NCI-H1092 treated with DMSO at 0.1 percent for 48 hours (cell line): ENCODE measurements at regions not wholly inside any gene's neighbourhood (a gene's known extent, or its start where the extent isn't known, plus 50 kb on each side); places are given as distances from the start of the nearest gene placed in this dataset.
A peak's percentile ranks its signal among the peaks of the same experiment; 100 is the strongest.
"Not testable (repeated sequence)": the region's sequence is repeated elsewhere in the genome, so short reads cannot be mapped to it uniquely, and the experiment has no call there.

ENCODE experiments used
- DNase-seq: peaks from one replicate; lab custom pipeline; 2025; lab: John Stamatoyannopoulos, UW

DNA sequence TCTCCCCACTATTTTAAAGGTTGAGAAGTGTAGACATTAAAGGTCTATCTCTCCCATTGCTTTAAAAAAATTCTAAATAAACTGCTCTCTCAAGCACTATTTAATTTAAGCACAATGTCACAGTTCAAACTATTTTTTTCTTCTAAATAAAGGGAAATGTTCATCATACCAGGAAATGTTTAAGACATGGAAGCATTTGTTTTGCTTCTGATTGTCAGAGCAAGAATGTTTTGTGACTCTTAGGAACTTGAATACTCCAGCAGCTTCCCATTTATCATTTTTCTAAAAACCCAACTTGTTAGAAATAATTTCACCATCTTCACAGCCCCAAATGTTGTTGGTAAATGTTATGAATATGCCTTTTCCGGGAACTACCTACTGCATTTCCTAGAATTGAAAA is 121.8 kb upstream of the NTF3 start:
- no peak for DNase-seq

DNA sequence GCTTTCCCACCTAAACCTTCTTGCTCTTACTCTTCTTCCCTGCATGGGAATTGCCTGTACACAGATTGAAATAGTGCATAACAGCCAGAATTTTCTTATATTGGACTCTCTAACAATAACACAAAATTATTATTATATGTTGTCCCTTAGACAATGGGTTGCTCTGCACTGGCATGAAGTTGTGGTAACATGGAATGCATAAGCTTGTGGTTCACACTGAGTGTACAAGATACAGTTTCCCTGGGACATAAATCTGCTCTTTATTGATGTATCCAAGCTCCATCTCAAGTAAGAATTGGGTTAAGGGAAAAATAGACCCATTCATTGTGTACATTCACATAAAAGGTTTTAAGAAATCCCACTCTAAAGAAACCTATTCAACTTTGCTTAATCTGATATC is 114.4 kb upstream of the NTF3 start:
- no peak for DNase-seq

DNA sequence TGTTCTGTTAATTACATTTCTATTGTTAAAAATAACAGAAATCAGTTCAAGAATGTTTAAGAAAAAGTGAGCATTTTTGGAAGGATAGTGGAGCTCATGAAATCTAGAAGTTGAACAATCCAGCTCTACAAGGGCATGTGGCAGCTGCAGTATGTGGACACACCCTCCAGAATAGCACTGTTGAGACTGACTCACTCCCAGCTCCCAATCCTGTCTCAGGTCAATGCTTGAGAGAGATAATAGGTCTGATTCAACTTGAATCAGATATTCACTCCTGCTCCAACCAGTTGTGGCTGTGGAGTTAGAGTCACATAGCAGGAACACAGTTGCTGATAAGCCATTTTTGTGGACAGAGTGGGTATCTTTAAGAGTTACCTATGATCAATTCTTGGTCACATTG is 113.0 kb upstream of the NTF3 start:
- no peak for DNase-seq

DNA sequence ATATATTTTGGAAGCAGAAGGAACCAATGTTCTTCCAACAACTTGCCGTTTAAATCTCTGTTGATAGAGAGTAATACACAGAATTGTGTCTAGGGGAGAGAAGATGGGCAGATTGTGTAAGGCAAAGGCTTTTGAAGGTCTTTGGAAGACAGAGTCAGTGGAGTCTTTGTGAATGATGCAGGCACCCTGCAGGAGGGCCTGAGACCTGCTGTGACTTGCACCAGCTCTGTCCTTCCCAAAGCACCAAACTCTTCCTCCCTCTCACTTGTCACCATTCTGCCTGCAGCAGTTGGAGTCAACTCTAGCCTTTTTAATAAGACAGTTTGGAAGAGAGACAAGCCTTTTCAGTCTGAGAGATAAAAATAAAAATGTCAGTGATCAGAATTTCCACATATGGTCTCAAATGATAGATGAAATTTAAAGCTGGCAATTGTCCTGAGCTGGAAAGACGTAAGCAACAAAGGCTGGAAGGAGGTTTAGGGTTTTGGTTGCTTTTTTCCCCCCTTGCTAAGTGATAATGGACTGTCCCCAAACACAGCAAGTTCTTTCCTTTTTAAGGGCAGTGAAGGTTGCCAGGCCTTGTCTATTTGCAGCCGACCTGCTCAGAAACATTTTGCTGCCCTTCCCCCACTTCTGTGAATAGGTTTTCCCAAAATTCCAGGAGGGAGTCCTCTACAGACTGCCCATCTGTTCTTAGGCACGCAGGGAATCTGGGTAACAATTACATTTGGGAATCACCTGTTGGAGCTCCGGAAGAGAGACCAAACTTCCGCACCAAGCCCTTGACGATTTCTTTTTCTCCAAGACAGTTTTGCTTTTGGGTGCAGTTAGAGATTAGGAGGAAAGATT is 103.0 kb upstream of the NTF3 start:
- no peak for DNase-seq

DNA sequence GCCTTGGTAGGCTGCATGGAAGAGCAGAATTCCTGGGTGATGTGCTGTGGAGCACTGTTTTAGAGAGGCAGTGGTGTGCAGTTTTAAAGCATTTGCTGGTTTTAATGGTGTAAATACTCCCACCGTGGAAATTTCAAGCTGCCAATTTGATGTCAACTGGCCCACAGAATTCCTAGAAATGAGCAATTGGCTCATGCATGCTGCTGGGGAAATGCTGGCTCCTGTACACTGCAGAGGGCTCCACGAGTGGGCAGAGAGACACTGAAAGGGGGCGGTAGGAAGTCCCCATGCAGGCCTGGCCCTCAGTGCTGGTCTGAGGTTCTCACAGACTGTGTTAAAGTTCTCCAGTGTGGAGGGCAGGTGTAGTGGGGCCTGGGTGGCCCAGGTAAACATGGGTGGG is 99.4 kb upstream of the NTF3 start:
- no peak for DNase-seq

DNA sequence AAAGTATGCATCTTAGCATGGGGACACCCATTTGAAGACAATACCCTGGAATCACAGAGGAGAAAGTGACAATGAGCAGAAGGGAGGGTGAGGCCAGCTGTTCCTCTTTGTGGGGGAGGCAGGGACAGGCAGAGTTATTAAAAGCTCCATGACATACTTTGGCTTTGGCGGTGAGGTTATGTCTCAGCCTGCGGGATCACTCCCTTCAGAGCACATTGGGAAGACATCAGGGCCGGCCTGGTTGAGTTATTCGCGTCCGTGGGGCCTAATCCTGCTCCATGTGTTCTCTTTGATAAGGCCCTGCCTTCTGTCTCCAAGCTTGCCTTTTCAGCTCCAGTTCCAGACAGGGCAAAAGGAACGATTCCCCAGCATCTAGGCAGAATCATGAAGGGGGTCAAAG is 98.8 kb upstream of the NTF3 start:
- DNase-seq, result no peak

DNA sequence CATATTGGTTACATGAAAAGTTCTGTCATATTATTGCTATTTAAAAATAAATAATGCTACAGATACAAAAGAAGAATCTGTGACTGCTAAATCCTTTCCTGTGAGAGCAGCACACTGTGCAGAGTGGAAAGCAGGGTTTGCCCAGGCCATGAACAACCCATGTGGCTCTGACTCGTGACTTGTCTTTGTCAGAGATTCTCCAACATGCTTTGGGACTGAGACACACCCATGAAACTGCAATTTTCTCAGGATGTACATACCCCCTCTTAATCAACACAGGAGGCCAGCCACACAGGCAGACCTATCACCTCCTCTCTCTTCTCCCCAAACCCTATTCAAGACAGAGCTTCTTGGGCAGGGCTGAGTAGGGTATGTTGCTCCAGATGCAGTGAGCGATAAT is 96.8 kb upstream of the NTF3 start:
- DNase-seq, result no peak

DNA sequence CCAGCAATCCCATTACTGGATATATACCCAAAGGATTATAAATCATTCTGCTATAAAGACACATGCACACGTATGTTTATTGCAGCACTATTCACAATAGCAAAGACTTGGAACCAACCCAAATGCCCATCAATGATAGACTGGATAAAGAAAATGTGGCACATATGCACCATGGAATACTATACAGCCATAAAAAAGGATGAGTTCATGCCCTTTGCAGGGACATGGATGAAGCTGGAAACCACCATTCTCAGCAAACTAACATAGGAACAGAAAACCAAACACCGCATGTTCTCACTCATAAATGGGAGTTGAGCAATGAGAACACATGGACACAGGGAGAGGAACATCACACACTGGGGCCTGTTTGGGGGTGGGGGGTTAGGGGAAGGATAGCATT is 90.8 kb upstream of the NTF3 start:
- DNase-seq, result not testable (repeated sequence)

DNA sequence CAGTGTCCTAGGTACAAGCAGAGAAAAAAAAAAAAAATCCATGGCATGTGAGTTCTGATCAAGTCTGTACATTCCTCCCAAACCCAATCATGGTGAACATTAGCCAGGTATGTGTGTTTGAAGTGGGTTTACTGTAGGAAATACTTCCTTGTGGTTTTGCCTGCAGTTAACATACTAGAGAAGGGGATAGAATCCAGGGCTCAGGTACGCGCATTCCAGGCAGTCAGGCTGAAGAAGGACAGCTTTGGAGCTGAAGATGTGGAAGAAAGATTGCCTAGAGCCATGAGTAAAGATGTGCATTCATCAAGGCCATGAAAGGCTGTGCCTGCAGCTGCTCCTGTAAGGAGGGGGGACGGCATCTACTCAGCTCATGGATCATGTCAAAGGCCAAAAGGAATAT is 88.2 kb upstream of the NTF3 start:
- DNase-seq, result no peak

DNA sequence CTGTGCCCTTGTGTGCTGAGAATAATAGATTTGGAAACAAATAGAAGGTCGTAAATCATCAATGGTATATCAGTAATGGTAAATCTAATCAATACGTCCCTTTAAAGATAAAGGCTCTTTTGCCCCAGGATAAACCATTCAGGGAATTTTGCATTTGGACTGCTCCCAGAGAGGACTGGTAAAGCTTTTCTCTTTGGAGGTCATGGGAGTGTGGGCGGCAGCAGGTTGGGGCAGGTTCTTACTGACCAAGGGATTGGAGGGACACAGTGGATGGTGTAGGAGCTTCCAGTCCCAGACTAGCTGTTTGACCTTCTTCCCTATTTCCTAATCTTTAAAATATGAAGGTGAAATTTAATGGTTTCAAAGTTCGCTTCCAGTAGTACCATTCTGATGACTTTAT is 87.8 kb upstream of the NTF3 start:
- no peak for DNase-seq

DNA sequence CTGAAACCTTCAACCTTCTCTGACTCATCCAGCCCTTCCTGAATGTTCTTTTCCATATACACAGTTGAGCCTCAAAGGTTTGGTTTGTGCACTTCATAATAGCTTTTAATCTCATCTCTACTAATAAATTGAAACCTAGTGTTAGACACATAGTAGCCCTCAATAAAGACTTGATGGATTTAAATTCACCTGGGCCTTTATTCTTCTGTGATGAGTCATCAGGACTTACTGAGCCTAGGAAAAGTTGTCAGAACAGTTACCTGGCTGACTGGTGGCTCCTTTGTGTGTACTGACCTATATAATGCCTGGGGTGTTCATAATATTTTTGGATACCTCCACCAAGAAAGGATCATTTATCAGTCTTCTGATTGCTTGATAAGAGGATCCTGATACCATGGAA is 86.4 kb upstream of the NTF3 start:
- no peak for DNase-seq

DNA sequence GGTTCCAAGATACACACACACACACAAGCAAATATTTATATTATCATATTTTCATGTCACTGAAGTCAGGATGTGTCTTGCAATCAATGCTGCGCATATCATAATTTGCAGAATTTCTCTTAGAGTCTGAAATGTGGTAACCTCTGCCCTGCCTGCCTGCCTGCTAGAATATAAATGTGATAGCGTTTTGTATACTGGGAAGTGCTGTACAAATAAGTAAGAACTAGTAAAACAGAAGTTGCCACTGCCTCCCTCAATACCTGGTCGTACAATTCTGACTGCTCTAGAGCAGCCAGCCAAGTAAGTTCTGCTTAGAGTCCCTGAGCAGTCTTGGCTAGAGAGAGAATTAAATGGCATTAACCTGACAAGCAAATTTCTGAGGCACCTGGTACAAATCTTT is 83.9 kb upstream of the NTF3 start:
- DNase-seq, result no peak

DNA sequence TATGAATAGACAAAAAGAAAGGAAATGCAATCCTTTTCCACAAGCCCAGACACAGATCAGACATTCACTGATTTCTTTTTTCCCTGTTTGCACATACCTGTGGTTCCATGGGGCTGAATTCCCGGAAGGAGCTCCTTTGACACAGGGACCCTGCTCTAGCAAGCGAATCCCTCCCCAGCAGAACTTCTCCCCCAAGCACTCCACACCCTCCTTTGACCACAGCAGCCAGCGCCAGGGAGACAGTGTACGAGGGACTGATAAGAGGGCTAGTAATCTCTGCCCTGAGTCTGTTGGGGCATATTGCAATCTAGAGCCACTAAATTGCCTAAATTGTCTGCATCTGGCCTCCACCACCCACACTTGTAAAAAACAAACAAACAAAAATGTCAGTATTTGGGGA is 83.4 kb upstream of the NTF3 start:
- no peak for DNase-seq

DNA sequence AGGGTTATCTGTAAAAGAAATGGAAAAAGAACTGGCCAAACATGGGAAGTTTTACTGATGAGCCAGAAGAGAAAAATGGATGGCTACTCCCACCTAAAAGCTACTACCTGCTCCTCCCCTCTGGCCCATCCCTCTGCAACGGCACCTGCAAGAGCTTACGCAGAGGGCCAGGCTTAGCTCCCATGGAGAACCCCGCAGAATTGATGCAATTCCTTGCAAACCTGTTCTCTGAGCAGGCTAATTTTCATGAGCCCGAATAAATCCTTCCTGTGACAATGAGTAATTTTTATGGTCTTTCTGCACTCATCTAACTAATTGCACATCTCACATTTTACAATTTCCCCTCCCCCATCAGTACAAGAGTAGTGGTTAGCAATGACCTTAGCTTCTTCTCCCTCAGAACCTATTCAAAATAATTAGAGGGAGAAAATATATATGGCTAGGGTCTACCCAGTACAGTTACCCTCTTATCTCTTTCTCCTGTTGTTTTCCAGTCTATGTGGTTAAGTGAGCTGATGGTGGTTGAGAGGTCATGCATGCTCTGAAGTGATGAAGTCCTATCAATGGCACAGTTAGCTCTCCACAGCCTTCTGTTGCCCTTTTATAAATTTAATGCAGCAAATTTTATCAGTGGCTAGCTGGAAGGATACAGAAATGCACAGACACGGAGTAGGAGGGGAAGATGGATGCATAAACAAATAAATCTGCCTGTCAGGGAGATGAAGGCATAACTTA is 67.7 kb upstream of the NTF3 start:
- DNase-seq, result no peak

DNA sequence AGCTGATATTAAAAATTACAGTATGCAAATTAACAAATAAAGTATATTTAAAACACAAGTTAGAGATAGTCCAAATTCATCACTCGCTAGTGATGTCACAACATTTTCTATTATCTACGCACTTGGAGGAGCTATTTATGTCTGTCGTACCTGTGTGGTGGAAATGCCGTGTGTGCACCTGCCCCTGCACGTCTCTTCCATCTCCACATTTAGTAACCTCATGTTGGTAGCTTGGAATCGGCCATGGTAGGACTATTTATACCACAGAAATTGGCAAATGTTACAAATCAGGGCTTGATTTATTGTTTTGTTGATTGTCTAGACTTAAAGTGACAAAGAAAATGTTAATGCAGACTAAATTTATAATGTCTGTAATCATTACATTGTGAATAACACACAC is 62.6 kb upstream of the NTF3 start:
- DNase-seq, result no peak

DNA sequence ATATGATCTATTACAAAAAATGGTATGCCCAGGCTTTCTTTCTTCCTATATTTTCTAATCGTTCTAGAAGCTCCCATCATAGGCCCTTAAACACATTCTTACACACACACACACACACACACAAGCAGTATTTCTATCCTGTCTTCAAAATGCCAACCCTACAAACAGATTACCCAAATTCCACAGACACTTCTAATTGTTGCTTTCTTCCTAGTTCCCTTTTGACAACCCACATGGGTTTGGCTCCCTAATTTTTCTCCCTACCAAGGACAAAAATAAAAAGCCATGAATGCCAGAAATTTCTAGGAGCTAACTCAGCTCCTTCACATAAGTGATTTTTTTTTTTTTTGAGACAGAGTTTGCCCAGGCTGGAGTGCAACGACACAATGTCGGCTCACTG is 60.3 kb upstream of the NTF3 start:
- DNase-seq, result no peak

DNA sequence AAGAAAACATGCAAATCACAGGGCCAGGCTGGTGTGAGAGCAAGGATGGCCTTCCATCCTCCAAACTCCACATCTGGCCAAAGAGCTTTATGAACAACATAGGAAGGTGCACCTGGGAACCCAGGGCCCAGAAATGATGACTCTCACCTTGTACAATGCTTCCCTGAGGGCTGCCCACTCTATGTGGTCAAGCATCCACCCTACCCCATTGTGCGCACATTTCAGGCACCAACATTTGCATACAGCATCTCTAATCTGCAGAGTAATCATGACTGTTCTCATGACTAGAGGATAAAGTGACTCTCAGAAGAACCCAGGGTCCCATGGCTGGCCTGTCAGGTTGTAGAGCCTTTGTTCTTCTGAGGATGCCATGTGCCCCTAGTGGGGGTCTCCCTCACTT is 57.2 kb upstream of the NTF3 start:
- no peak for DNase-seq

DNA sequence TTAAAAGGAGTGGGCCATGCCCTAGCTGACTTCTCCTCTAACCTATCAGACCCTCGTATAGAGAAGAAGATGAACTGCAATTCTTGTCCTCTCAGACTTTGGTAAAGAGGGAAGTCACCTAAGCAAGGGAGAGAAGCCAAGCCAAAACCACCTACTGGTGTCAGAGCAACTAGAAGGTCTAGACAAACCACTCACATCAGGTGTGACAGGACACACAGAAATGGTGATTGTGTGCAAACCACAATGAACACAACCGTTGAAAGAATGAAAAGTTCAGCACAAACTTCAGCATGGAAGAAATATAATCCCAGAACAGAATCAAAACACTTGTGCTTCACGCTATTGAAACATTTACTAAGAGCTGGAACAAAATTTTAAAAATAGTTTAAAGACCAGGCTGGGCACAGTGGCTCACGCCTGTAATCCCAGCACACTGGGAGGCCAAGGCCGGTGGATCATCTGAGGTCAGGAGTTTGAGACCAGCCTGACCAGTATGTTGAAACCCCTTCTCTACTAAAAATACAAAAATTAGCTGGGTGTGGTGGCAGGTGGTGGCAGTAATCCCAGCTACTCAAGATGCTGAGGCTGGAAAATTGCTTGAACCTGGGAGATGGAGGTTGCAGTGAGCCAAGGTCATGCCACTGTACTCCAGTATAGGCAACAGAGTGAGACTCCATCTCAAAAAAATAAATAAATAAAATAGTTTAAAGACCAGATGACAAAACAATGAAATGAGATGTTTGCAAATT is 56.2 kb upstream of the NTF3 start:
- DNase-seq, result no peak

DNA sequence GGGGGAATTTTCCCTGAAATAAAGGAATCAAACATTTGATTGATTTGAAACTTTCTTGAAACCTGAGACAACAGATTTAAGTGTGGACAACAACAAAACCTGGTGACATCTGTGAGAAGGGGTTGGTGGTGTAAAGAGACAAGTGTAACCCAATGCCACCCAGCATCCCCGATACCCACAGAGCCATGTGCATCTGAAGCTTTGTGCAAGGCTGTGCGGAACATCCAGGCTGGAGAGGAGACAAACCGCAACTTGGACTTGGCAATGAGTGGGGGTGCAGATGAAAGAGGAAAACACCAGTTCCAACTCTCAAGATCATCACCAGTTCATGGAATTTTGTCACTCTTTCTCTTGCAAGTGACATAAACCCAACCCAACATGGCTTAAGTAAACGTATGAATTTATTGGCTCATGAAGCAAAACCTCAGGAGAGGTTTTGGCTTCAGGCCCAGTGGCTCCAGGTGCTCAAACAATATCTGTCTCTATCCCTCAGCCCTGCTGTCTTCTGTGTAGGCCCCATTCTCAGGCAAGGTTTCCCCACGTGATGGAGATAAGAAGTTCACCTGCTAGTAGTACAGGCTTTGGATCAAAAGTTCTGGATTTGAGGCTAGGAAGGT is 55.2 kb upstream of the NTF3 start:
- DNase-seq, result peak; percentile 95

DNA sequence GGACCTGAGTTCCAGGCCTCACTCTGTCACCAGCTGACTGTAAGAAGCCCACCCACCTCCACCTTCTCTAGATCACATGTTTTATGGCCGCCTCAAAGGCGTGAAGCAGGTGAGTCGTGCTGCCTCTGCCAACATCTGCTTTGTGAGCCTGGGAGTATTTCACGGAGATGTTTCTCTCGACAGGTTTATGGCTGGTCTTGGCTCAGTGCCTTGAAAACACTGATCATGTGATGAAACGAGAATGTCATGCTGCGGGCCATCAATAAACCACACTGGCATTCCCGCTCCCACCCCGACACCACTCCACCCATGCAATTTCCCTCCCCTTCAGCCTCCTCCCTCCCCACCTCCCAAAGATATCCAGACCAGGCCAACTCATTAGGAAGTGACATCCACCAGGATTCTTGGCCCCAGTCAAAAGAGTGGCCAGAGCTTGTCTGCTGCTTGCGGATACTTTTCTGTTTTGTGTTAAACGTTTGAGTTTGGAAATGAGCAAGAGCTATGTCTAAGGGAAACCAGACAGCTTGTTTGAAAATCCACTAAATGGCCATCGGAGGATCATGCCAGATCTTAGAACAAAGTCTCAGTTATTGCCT is 53.8 kb upstream of the NTF3 start:
- peak; percentile 56 for DNase-seq

DNA sequence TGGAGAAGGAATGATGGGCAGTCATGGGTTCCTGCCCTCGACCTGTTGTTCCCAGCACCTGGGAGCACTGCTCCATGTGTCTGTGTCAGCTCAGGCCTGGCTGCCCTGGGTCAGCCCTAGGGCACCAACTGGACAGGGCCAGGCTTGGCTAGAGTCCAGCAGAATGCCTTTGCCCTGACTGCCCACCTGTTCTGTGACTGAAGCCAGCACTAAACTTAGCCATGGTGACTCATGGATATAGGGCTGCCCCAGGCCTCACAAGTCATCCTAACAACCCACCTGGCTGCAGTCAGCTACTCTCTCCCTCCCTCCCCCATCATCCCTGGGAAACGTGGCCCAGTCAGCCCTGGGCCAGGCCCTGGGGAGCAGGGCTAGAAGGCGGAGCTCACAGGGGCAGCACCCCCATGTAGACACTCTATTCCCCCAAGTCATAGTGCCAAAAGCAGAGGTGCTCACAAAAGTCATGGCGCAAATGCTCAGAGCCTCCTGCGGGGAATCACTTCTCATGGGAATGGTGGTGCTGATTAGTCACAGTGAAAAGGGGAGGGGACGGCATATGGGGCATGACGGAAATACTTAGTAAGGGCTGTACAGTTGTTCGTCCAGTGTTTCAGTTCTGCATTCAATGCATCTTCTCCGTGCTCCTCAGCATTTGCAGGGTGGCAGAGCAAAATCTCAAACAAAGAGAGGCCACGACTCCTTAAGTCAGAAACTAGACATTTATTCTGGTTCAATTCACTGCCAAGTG is 52.0 kb upstream of the NTF3 start:
- DNase-seq, result no peak
